HG03439 (cell line): ENCODE measurements at regions not wholly inside any gene's neighbourhood (a gene's known extent, or its start where the extent isn't known, plus 50 kb on each side); places are given as distances from the start of the nearest gene placed in this dataset.
"Not testable (repeated sequence)": the region's sequence is repeated elsewhere in the genome, so short reads cannot be mapped to it uniquely, and the experiment has no call there.

ENCODE experiments used
- ATAC-seq: cut with Tn5 transposase; IDR thresholded peaks from one replicate; pipeline ENCODE4 v1.9.1; 2021; ENCODE audit warnings: mild to moderate bottlenecking, moderate library complexity; ENCODE audit not compliant: unreplicated experiment

GRCh38 chr10:2925631-2926030 is 141.7 kb upstream of the PFKP start:
- ATAC-seq, result no peak

- ATAC-seq, result no peak
Observed at GRCh38 chr10:2924431-2924830, 142.9 kb upstream of the PFKP start.

- no peak for ATAC-seq
Observed at GRCh38 chr10:2921956-2922680, 145.2 kb upstream of the PFKP start.

GRCh38 chr10:2920637-2921036 is 146.7 kb upstream of the PFKP start:
- ATAC-seq, result no peak

- ATAC-seq, result no peak
Observed at GRCh38 chr10:2920168-2920567, 147.2 kb upstream of the PFKP start.

- no peak for ATAC-seq
Observed at GRCh38 chr10:2919016-2919415, 148.3 kb upstream of the PFKP start.

GRCh38 chr10:2918489-2918888 is 148.9 kb upstream of the PFKP start:
- ATAC-seq, result no peak

- no peak for ATAC-seq
Observed at GRCh38 chr10:2917926-2918325, 149.4 kb upstream of the PFKP start.

GRCh38 chr10:2915412-2915811 is 151.9 kb upstream of the PFKP start:
- no peak for ATAC-seq

- no peak for ATAC-seq
Observed at GRCh38 chr10:2914741-2915140, 152.6 kb upstream of the PFKP start.

- ATAC-seq, result no peak
Observed at GRCh38 chr10:2913474-2913873, 153.9 kb upstream of the PFKP start.

GRCh38 chr10:2910656-2911055 is 156.7 kb upstream of the PFKP start:
- no peak for ATAC-seq

- ATAC-seq, result no peak
Observed at GRCh38 chr10:2909921-2910320, 157.4 kb upstream of the PFKP start.

- ATAC-seq, result no peak
Observed at GRCh38 chr10:2908851-2909630, 158.3 kb upstream of the PFKP start.

- ATAC-seq, result no peak
Observed at GRCh38 chr10:2906974-2907373, 160.4 kb upstream of the PFKP start.

- no peak for ATAC-seq
Observed at GRCh38 chr10:2905851-2906250, 161.5 kb upstream of the PFKP start.

GRCh38 chr10:2900530-2900929 is 166.8 kb upstream of the PFKP start:
- no peak for ATAC-seq

- no peak for ATAC-seq
Observed at GRCh38 chr10:2899246-2899951, 167.9 kb upstream of the PFKP start.

- no peak for ATAC-seq
Observed at GRCh38 chr10:2898509-2898860, 168.9 kb upstream of the PFKP start.

- no peak for ATAC-seq
Observed at GRCh38 chr10:2897619-2898508, 169.5 kb upstream of the PFKP start.

GRCh38 chr10:2896334-2896733 is 171.0 kb upstream of the PFKP start:
- ATAC-seq, result not testable (repeated sequence)
